NCI-H2107 (cell line): ENCODE measurements at regions not wholly inside any gene's neighbourhood (a gene's known extent, or its start where the extent isn't known, plus 50 kb on each side); places are given as distances from the start of the nearest gene placed in this dataset.

Experiments
- DNase-seq: peaks from one replicate; lab custom pipeline; 2025; lab: John Stamatoyannopoulos, UW

GRCh38 chr14:100469632-100470522 lies 117.3 kb downstream of the BEGAIN start:
- DNase-seq = no peak

GRCh38 chr14:100470523-100470897 lies 116.7 kb downstream of the BEGAIN start:
- DNase-seq = no peak

GRCh38 chr14:100471441-100472093 lies 115.7 kb downstream of the BEGAIN start:
- DNase-seq = peak; percentile 90

GRCh38 chr14:100472094-100472455 lies 115.1 kb downstream of the BEGAIN start:
- peak; percentile 89 for DNase-seq

- DNase-seq = no peak
These were observed 114.7 kb downstream of the BEGAIN start for GRCh38 chr14:100472491-100472890.

GRCh38 chr14:100473249-100473648 lies 114.0 kb downstream of the BEGAIN start:
- DNase-seq = peak; percentile 74

GRCh38 chr14:100474196-100474595 lies 113.0 kb downstream of the BEGAIN start:
- peak; percentile 59 for DNase-seq

- DNase-seq = no peak
These were observed 111.9 kb downstream of the BEGAIN start for GRCh38 chr14:100475268-100475667.

GRCh38 chr14:100476012-100476822 lies 111.0 kb downstream of the BEGAIN start:
- peak; percentile 67 for DNase-seq

- no peak for DNase-seq
These were observed 102.5 kb downstream of the BEGAIN start for GRCh38 chr14:100484531-100485267.

- DNase-seq = peak; percentile 100
These were observed 101.0 kb downstream of the BEGAIN start for GRCh38 chr14:100486025-100486828.
